Ishikawa (cell line): ENCODE measurements at regions not wholly inside any gene's neighbourhood (a gene's known extent, or its start where the extent isn't known, plus 50 kb on each side); places are given as distances from the start of the nearest gene placed in this dataset.
A peak's percentile ranks its signal among the peaks of the same experiment; 100 is the strongest.

Experiments used
- CEBPB ChIP-seq: IDR thresholded peaks from 2 replicates; pipeline ENCODE4 v1.6.1; 2012
- CREB1 ChIP-seq: IDR thresholded peaks from 2 replicates; pipeline ENCODE4 v1.6.1; 2012; ENCODE audit warnings: low read depth
- EGR1 ChIP-seq: IDR thresholded peaks from 2 replicates; pipeline ENCODE4 v1.6.1; 2012
- EP300 ChIP-seq: IDR thresholded peaks from 2 replicates; pipeline ENCODE4 v1.6.1; 2012; ENCODE audit warnings: borderline replicate concordance
- MAX ChIP-seq: IDR thresholded peaks from 2 replicates; pipeline ENCODE4 v1.6.1; 2012
- NFIC ChIP-seq: IDR thresholded peaks from 2 replicates; pipeline ENCODE4 v1.6.1; 2012
- RAD21 ChIP-seq: IDR thresholded peaks from 2 replicates; pipeline ENCODE4 v1.6.1; 2012; ENCODE audit warnings: low read depth
- REST ChIP-seq: IDR thresholded peaks from 2 replicates; pipeline ENCODE4 v1.6.1; 2012; ENCODE audit warnings: low read depth, mild to moderate bottlenecking
- TAF1 ChIP-seq: IDR thresholded peaks from 2 replicates; pipeline ENCODE4 v1.6.1; 2012; ENCODE audit warnings: low read depth, mild to moderate bottlenecking
- TCF12 ChIP-seq: IDR thresholded peaks from 2 replicates; pipeline ENCODE4 v1.6.1; 2012; ENCODE audit warnings: low read depth
- TEAD4 ChIP-seq: IDR thresholded peaks from 2 replicates; pipeline ENCODE4 v1.6.1; 2012
- USF1 ChIP-seq: IDR thresholded peaks from 2 replicates; pipeline ENCODE4 v1.6.1; 2012
- YY1 ChIP-seq: IDR thresholded peaks from 2 replicates; pipeline ENCODE4 v1.6.1; 2012; ENCODE audit warnings: low read depth
- ZBTB7A ChIP-seq: IDR thresholded peaks from 2 replicates; pipeline ENCODE4 v1.6.1; 2012; ENCODE audit warnings: low read depth

- TF ChIP-seq NFIC, result no peak
- TF ChIP-seq TCF12, result no peak
- no peak for TF ChIP-seq CEBPB
These were observed 148.7 kb upstream of the HS3ST2 start for GRCh38 chr16:22665048-22665797.

- TF ChIP-seq TEAD4 (no peak), EP300 (no peak), TCF12 (no peak), REST (no peak), YY1 (no peak), USF1 (no peak), CREB1 (no peak), MAX (no peak), EGR1 (no peak), CEBPB (no peak), ZBTB7A (no peak), TAF1 (no peak), NFIC (no peak)
These were observed 148.2 kb upstream of the HS3ST2 start for GRCh38 chr16:22665803-22666202.

- TF ChIP-seq YY1 (no peak), ZBTB7A (no peak), EGR1 (no peak), CREB1 (no peak), MAX (no peak)
These were observed 145.6 kb upstream of the HS3ST2 start for GRCh38 chr16:22668318-22668717.

GRCh38 chr16:22670044-22670536 is 143.9 kb upstream of the HS3ST2 start:
- TF ChIP-seq EP300 (no peak), CEBPB (no peak), ZBTB7A (no peak), NFIC (no peak), USF1 (no peak), EGR1 (no peak), MAX (no peak), RAD21 (no peak)

GRCh38 chr16:22670551-22671041 is 143.4 kb upstream of the HS3ST2 start:
- TF ChIP-seq MAX (no peak), USF1 (peak; percentile 95)

- TF ChIP-seq TAF1 (no peak), NFIC (no peak)
These were observed 142.5 kb upstream of the HS3ST2 start for GRCh38 chr16:22671301-22672076.

- TF ChIP-seq EP300, result no peak
- no peak for TF ChIP-seq REST
- TF ChIP-seq CEBPB, result no peak
- no peak for TF ChIP-seq RAD21
- TF ChIP-seq MAX, result no peak
These were observed 141.1 kb upstream of the HS3ST2 start for GRCh38 chr16:22672830-22673210.
